HG03045 (cell line): ENCODE measurements at regions not wholly inside any gene's neighbourhood (a gene's known extent, or its start where the extent isn't known, plus 50 kb on each side); places are given as distances from the start of the nearest gene placed in this dataset.
A peak's percentile ranks its signal among the peaks of the same experiment; 100 is the strongest.
"Not testable (repeated sequence)": the region's sequence is repeated elsewhere in the genome, so short reads cannot be mapped to it uniquely, and the experiment has no call there.

Source experiments
- ATAC-seq: cut with Tn5 transposase; IDR thresholded peaks from one replicate; pipeline ENCODE4 v1.9.1; 2021; ENCODE audit warnings: mild to moderate bottlenecking, moderate library complexity; ENCODE audit not compliant: unreplicated experiment

DNA sequence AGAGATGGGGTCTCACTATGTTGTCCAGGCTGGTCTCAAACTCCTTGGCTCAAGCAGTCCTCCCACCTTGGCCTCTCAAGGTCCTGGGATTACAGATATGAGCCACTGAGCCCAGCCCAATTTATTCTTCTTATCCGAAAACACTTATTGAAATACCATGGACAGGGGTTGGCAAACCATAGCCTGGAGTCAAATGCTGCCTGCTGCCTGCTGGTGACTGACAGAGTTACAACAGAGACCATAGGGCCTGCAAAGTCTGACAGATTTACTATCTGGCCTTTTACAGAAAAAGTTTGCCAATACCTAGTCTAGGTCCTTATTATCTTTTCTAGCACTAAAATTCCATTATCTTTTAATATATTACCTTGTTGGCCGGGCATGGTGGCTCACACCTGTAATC, 87.1 kb upstream of the ZNF281 start:
- no peak for ATAC-seq

DNA sequence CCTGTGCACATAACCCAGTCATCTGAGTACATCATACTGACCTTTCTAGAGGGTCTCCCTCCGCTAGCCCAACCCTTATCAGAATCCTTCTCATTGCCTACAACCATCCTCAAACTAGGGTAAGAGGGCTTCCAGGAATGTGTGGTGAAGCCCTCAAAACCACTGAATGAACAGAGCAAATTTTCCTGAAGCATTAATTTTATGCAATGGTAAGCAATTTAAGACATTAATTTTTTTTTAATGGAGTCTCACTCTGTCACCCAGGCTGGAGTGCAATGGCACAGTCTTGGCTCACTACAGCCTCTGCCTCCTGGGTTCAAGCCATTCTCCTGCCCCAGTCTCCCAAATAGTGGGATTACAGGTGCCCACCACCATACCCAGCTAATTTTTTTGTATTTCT, 86.1 kb upstream of the ZNF281 start:
- ATAC-seq: no peak

DNA sequence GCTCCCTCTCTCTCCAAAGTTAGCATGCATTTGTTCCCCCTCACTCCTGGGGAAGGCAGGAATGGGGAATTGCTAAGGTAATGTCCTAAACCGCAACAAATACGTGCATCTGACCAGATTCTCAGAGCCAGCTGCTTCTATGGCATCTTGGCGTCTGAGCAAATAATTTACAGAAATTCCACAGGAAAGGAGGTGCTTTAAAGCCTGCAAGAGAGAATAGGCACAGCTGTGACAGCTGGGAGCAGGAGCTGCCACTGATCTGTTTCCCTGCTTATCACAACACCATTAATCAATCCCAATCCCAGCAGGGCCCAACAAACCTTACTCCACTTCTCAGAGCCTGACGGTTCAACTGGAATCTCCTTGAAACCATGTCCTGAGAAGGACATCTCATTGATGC, 83.5 kb upstream of the ZNF281 start:
- ATAC-seq: no peak

DNA sequence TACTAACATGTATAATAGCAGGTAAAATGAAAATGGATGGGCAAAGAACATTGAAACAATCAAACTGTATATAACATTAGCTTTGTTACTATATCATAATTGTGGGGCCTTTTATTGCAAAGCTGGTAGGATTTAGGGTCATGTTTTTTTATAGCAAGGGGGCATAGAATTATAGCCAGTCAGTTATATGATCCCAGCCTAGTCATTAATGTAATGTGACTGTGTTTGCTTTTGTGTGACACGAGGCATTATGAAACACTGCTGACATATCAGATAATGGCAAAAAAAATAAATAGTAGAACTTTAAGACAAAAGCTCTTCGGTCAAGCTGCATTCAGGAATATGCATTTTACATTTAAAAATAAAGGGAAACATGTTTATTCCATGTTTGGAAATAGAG, 81.3 kb upstream of the ZNF281 start:
- ATAC-seq: no peak

DNA sequence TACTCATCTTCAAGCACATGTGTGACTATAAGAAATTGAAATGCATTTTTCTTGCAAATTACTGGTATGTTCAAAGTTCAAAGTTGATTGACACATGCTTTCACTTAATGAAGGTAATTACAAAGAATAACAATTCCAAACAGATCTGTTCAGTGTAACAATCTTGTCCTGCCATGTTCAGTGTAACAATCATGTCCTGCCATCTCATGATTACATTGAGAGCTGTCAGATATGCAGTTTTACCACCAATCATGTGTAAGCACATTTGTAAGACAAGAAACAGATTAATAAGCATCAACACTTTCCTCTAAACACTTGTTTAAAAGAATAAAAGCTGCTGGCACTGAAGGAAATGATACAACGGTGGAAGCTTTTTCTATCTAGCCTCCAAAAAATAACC, 80.3 kb upstream of the ZNF281 start:
- ATAC-seq: no peak

DNA sequence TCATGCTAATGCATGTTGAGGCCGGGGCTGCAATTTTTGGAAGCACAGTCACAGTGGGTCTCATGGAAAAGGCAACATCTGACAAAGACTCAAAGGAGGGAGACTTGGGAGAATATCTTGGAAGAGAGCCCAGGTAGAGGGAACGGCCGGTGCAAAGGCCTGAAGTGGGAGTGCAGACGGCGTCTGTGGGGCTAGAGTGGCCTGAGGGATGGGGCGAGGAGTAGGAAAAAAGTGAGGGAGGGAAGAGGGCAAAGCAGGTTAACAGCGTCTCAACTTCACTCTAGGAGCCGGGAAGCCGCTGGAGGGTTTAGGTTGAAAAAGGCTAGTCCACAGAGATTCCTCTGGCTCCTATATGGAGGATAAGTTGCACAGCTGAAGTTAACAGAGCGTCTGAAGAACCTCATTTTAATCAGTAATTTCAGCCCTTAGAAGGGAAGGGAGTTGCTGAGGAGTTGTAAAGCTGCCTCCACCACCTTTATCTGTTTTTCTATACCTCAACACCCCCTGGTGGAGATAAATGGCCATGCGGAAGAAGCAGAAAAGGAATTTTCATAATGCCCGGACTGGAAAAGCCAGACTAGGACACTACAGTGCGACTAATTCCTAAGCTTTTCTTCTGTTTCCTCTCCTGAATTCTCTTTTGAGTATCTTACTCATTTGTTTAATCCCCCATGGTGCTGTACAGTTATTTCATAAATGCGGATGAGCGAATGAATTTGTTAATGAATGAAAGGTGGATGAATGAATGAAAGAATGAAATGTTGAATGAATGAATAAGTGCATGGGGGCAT, 78.7 kb upstream of the ZNF281 start:
- peak; percentile 67 for ATAC-seq

DNA sequence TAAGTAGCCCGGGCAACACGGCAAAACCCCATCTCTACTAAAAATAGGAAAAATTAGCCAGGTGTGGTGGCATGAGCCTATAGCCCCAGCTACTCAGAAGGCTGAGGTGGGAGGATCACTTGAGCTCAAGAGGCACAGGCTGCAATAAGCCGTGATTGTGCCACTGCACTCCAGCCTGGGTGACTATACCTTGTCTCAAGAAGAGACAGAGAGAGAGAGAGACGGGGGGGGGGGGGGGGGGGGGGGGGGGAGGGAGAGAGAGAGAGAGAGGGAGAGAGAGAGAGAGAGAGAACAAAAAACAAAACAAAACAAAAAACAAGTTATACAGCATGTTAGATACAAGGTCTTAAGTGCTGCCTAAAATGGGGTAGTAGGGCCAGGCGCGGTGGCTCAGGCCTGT, 77.8 kb upstream of the ZNF281 start:
- no peak for ATAC-seq

DNA sequence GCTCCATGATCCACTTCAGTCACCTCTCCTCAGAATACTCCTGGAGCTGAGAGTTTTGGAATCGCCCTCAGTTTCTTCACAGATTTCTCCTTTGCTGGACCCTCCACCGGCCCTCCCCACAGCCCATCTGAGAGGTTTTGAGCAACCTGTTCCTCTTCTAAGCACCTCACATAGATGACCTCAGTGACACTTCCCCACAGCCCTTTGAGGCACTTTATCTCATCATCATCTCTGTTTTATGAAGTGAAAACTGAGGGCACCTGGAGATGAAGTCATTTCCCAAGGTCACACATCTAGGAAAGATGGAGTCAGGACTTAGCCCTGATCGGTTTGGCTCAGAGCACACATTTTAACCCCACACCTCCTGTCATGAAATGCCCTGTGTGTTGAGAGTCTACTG, 76.8 kb upstream of the ZNF281 start:
- ATAC-seq: no peak

DNA sequence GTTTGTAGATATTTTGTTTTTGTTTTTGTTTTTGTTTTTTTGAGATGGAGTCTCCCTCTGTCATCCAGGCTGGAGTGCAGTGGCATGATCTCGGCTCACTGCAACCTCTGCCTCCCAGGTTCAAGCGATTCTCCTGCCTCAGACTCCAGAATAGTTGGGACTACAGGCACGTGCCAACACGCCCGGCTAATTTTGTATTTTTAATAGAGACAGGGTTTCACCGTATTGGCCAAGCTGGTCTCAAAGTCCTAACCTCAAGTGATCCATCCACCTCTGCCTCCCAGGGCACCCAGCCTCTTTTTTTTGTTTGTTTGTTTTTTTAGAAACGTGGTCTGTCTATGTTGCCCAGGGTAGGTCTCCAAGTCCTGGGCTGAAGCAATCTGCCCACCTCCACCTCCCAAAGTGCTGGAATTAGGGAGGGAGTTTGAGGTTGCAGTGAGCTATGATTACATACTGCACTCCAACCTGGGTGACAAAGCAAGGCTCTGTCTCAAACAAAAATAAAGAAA, 74.7 kb upstream of the ZNF281 start:
- not testable (repeated sequence) for ATAC-seq

DNA sequence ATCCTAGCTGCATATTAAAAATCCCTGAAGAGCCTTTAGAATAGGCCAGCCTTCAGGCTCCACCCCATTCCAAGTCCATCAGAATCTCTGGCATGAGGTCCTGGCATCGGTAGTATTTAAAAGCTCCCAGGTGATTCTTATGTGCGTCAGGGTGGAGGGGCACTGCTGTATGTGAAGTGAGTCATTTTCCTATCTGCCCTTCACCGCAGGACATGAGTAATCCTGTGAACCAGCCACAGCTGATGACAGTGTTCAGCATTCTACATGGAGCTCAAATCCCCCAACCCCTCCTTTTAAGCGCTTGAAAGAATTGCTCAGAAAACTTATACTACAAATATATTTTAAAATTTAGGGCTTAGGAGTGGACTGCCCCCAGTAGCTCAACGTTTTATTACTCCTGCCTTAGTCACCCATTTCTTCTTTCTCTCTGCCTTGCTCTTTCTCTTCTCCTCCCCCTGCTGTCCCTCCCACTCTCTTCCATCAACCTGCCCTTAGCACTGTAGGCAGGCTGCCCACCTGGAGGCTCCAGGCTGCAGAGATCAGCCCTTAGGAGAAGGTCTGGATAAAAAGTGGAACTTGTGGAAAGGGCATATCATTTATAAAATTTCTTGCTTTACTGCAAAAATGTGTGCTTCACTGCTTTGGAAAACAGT, 73.8 kb upstream of the ZNF281 start:
- ATAC-seq: peak; percentile 99

DNA sequence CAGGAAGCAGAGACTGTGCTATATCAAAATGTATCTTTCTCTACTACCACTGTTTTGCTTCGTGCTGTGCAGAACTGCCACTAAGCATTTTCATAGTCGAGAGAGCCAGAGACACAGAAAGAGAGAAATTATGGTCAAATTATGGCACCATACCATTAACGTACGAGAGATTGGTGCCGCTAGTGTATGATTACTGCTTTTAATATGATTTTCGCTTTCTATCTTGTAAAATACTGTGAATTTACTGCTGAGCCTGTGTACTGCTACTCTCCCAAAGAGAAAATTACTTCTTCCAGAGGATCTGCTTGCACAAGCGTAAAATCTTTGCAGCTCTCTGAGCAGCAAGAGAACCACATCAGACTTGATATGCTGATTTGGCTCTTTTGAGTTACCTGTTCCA, 71.1 kb upstream of the ZNF281 start:
- no peak for ATAC-seq

DNA sequence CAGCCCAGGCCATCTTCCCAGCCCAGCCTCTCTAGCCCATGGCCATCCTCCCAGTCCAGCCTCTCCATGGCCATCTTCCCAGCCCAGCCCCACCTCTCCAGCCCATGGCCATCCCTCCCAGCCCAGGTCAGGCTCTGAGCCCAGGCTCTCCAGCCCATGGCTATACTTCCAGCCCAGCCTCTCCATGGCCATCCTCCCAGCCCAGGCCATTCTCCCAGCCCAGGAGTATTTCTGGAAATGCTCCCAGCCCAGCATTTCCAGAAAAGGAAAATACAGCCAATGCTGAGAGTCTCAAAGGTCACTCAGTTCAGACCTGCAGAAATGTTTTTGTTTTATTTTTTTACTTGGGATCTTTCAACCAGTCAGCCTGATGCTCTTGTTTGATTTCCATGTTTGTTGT, 70.0 kb upstream of the ZNF281 start:
- ATAC-seq: no peak

DNA sequence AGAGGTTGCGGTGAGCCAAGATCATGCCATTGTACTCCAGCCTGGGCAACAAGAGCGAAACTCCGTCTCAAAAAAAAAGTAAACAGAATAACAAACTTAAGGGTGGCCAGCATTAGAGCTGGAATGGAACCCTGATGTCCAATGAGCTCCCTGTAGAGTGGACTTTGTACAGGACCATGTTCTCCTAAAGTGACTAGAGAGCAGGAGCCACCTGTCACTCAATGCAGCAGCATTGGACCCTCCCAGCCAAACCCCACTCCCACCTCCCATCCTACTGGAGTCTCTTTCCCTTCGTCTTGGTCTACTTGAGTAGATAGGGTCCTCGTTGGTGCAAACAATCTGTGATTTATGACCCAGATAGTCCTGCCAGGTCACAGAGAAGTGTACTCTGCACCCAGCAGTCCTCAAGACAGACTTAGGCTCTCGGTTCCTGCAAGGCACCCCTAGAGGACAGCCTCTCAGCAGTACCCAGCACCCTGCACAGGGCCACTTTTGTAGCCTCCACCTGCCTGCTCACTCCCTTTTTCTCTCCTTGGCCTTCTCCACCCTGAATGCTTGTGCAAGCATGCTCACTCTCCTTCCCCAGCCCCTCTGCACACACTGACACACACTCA, 69.2 kb upstream of the ZNF281 start:
- ATAC-seq: no peak

DNA sequence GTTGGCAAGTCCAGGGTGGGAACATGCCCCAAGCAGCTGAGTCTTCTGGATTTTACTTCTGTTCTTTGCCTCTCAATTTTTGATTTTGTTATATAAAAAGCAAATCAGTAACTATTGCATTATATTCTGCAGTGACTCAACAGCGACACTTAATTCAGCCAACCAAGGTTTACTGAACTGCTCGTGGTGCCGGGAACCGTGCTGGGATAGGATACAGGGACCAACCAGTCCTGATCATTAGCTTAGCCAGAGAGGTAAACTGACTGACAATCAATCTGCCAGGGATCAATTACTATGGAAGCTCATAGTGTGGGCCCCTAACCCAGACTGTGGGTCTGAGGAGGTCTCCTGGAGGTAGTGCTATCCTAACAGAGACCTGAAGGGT, 68.4 kb upstream of the ZNF281 start:
- ATAC-seq: no peak

DNA sequence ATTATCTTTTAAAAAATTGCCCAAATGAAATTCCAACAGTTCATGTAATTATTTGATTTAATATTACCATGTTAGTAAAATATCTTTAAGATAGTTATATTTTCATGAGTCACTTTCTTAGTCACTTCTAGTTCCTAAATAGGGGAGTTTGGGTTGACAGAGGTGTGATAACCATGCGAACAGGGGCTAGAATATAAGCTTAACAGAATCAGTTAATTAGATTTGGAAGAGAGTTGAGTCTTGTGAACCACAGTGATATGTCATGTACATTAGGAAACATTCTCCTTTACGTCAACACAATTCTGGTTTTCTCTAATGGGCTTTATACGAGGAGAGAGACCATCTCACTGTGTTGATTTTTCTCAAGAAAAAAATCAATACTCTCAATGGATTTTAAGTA, 64.8 kb upstream of the ZNF281 start:
- ATAC-seq: no peak

DNA sequence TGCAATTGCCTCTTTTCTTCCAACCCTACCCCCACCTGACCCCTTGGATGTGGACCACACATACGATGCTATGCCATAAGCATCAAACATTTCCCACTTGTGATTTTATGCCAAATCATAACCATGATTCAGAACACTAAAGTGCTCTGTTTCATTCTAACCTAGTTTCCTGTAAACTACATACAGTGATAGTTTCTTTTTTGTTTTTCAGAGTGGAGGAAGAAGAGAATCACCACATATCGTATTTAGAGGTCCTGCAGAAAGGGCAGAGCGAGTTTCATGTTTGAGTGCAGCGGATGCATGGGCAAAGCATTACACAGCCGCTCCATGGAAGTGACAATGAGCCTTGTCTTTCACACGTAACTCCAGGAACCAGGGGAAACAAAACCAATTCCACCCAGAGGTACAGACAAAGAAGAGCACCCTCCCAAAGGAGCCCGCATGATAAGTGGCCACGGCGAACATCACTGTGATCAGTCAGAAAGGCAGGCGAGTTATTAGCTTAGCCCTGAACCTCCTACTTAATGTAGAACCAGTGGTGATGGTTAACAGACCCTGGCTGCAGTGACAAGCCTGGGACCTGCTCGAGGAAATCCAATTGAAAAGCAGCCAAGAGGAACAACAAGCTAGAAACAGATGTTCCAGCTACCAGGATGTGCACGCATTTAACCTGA, 64.0 kb upstream of the ZNF281 start:
- ATAC-seq: peak; percentile 73

DNA sequence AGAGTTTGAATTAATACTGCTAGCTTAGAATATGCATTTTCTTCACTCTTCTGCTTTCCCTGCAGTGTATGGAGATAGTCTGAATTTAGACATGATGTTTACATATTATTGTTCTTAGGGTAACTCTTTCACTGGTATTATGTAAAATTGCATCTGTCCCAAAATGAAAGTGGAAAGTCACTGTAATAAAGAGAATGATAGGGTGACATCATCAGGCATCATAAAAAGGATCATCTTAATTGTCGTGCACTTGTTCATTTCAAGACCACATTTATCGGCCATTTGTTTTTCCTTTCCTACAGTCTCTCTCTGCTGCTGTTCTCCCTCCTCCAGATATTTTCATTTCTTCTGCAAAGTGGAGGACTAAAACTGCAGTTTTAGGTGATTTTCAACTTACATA, 61.9 kb upstream of the ZNF281 start:
- no peak for ATAC-seq

DNA sequence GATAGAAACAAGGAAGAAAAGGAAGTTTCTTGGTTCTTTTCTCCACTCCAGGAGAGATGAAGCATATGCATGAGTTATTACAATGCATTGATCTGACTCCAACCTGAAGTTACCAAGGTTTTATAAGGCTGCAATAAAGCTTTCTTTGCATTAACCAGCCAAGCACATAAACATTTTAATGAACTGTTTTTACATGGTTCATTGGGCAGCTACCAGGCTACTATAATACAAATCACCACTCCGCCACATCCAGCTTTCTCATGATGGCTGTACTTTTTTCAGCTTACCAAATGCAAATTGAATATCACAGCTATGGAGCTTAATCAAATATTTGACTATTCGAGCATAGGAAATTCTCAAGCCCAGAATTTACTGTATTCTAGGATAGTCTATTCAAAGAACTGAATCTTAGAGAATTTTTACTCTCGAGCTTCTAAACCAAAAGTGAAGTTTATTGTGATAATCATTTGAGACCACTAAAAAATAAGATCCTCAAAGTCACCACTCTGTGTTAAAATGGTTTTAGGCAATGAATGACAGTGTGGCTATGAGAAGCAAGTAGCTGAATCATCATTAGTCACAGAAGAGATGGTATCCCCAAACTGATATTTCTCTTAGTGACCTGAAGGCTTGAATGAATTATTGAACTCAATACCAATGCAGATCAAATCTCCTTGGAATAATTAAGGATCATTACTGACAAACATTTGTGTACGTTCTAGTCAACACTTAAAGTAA, 58.6 kb upstream of the ZNF281 start:
- ATAC-seq: no peak

DNA sequence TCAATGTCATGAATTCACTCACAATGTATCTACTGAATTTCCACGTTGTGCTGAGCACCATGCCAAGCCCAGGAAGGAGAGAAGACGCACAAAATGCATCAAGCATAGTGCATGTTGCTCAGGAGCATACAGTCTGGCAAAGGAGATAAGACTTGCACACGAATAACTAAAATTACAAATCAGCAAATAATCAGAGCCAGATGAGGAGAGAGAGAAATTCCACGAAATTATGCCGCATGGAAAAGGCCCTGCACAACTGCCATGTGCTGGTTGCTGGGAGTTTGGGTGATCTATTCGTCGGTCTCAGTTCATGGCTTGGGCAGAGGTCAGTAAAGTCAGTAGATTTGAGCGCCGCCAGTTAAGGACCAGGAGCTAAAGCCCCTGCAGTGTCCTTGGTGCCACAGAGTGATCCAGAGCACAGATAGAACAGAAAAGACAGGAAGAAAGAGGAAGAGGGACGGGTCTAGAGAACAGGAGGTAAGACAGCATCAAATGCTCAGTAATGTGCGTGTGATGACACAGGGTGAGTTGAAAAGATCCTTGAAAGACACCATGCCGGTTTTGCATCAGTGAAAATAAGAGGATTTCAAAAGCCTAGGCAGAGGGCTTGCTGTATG, 55.1 kb upstream of the ZNF281 start:
- no peak for ATAC-seq
